ENCODE measurements at regions not wholly inside any gene's neighbourhood (a gene's known extent, or its start where the extent isn't known, plus 50 kb on each side); places are given as distances from the start of the nearest gene placed in this dataset.

DNA sequence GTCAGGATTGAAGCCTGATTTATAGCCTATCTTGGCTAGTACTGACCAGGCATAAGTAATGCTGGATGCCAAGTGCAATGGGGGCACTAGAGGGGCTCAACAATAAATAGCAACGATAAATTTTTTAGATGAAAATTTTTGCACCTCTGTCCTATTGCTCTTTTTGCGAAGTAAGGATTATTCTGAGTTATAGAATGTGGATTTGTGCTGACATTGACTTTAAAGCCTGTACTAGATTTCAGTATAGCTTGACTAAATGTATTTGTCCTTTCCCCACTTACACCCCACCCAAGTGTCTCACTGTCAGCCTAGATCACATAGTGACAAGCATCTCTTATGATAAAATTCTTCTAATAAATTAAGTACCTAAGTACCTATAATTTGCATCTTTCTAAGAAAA is 757.0 kb downstream of the GRIK2 start:
- no peaks in the 10 kb centered on the region for H3K27me3 Mint-ChIP-seq (ENCODE audit: low read depth)
- DNase-seq (ENCODE audit: low spot score) (no peak), ATAC-seq (no peak)
- peaks cover 12% of the 10 kb centered on the region for H3K9me3 Mint-ChIP-seq
- peaks cover 5% of the 10 kb centered on the region; the same call in 1 of the 2 replicates for H3K36me3 Mint-ChIP-seq
- no peak overlapping the region for H3K27ac Mint-ChIP-seq
- H3K4me3 Mint-ChIP-seq = no peak overlapping the region
- ChIA-PET CTCF (no interaction called here), POLR2A (no interaction called here)
- TF ChIP-seq ZNF281 (CRISPR knock-in tag; IDR thresholded peaks at IDR 0.05) = no peak
- no peak for TF ChIP-seq TP53 (CRISPR knock-in tag; IDR thresholded peaks at IDR 0.05)
- TF ChIP-seq, protein P1, sequence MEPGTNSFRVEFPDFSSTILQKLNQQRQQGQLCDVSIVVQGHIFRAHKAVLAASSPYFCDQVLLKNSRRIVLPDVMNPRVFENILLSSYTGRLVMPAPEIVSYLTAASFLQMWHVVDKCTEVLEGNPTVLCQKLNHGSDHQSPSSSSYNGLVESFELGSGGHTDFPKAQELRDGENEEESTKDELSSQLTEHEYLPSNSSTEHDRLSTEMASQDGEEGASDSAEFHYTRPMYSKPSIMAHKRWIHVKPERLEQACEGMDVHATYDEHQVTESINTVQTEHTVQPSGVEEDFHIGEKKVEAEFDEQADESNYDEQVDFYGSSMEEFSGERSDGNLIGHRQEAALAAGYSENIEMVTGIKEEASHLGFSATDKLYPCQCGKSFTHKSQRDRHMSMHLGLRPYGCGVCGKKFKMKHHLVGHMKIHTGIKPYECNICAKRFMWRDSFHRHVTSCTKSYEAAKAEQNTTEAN (CRISPR knock-in tag; IDR thresholded peaks at IDR 0.05) = no peak
- TF ChIP-seq ARID4B (CRISPR knock-in tag; IDR thresholded peaks at IDR 0.05; ENCODE audit: borderline replicate concordance) = no peak
- no peak for TF ChIP-seq SMAD4 (CRISPR knock-in tag; IDR thresholded peaks at IDR 0.05)
- H3K4me1 Mint-ChIP-seq = 0 out of 2 replicates have a peak, but pooled peaks cover 6% of the 10 kb centered on the region

- no peak for DNase-seq (ENCODE audit: low spot score)
- no peak for ATAC-seq
- H3K27me3 Mint-ChIP-seq (ENCODE audit: low read depth) = no peaks in the 10 kb centered on the region
- H3K27ac Mint-ChIP-seq = no peak overlapping the region
- TF ChIP-seq NR2C2 (CRISPR knock-in tag; IDR thresholded peaks at IDR 0.05) (no peak), MXD4 (CRISPR knock-in tag; IDR thresholded peaks at IDR 0.05; ENCODE audit: borderline replicate concordance) (no peak), FOXJ3 (CRISPR knock-in tag; IDR thresholded peaks at IDR 0.05; ENCODE audit: borderline replicate concordance) (no peak)
- TF ChIP-seq, protein P2, sequence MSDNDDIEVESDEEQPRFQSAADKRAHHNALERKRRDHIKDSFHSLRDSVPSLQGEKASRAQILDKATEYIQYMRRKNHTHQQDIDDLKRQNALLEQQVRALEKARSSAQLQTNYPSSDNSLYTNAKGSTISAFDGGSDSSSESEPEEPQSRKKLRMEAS (CRISPR knock-in tag; IDR thresholded peaks at IDR 0.05) = no peak
- TF ChIP-seq, protein P3, sequence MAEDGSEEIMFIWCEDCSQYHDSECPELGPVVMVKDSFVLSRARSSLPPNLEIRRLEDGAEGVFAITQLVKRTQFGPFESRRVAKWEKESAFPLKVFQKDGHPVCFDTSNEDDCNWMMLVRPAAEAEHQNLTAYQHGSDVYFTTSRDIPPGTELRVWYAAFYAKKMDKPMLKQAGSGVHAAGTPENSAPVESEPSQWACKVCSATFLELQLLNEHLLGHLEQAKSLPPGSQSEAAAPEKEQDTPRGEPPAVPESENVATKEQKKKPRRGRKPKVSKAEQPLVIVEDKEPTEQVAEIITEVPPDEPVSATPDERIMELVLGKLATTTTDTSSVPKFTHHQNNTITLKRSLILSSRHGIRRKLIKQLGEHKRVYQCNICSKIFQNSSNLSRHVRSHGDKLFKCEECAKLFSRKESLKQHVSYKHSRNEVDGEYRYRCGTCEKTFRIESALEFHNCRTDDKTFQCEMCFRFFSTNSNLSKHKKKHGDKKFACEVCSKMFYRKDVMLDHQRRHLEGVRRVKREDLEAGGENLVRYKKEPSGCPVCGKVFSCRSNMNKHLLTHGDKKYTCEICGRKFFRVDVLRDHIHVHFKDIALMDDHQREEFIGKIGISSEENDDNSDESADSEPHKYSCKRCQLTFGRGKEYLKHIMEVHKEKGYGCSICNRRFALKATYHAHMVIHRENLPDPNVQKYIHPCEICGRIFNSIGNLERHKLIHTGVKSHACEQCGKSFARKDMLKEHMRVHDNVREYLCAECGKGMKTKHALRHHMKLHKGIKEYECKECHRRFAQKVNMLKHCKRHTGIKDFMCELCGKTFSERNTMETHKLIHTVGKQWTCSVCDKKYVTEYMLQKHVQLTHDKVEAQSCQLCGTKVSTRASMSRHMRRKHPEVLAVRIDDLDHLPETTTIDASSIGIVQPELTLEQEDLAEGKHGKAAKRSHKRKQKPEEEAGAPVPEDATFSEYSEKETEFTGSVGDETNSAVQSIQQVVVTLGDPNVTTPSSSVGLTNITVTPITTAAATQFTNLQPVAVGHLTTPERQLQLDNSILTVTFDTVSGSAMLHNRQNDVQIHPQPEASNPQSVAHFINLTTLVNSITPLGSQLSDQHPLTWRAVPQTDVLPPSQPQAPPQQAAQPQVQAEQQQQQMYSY (CRISPR knock-in tag; IDR thresholded peaks at IDR 0.05) = no peak
- TF ChIP-seq, protein P4, sequence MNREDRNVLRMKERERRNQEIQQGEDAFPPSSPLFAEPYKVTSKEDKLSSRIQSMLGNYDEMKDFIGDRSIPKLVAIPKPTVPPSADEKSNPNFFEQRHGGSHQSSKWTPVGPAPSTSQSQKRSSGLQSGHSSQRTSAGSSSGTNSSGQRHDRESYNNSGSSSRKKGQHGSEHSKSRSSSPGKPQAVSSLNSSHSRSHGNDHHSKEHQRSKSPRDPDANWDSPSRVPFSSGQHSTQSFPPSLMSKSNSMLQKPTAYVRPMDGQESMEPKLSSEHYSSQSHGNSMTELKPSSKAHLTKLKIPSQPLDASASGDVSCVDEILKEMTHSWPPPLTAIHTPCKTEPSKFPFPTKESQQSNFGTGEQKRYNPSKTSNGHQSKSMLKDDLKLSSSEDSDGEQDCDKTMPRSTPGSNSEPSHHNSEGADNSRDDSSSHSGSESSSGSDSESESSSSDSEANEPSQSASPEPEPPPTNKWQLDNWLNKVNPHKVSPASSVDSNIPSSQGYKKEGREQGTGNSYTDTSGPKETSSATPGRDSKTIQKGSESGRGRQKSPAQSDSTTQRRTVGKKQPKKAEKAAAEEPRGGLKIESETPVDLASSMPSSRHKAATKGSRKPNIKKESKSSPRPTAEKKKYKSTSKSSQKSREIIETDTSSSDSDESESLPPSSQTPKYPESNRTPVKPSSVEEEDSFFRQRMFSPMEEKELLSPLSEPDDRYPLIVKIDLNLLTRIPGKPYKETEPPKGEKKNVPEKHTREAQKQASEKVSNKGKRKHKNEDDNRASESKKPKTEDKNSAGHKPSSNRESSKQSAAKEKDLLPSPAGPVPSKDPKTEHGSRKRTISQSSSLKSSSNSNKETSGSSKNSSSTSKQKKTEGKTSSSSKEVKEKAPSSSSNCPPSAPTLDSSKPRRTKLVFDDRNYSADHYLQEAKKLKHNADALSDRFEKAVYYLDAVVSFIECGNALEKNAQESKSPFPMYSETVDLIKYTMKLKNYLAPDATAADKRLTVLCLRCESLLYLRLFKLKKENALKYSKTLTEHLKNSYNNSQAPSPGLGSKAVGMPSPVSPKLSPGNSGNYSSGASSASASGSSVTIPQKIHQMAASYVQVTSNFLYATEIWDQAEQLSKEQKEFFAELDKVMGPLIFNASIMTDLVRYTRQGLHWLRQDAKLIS (CRISPR knock-in tag; IDR thresholded peaks at IDR 0.05; ENCODE audit: borderline replicate concordance) = no peak
- TF ChIP-seq, protein P5, sequence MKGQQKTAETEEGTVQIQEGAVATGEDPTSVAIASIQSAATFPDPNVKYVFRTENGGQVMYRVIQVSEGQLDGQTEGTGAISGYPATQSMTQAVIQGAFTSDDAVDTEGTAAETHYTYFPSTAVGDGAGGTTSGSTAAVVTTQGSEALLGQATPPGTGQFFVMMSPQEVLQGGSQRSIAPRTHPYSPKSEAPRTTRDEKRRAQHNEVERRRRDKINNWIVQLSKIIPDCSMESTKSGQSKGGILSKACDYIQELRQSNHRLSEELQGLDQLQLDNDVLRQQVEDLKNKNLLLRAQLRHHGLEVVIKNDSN (CRISPR knock-in tag; IDR thresholded peaks at IDR 0.05) = no peak
- H3K36me3 Mint-ChIP-seq = no peaks in the 10 kb centered on the region
- H3K9me3 Mint-ChIP-seq = no peaks in the 10 kb centered on the region
- H3K4me1 Mint-ChIP-seq = 0 out of 2 replicates have a peak, but pooled peaks cover 6% of the 10 kb centered on the region
- POLR2A ChIA-PET = no interaction called here
- no peak overlapping the region for H3K4me3 Mint-ChIP-seq
- CTCF ChIA-PET = no interaction called here
Observed at GRCh38 chr6:102154176-102154575, 760.7 kb downstream of the GRIK2 start.
